GM06990 (cell line): ENCODE measurements at regions not wholly inside any gene's neighbourhood (a gene's known extent, or its start where the extent isn't known, plus 50 kb on each side); places are given as distances from the start of the nearest gene placed in this dataset.

ENCODE experiments used
- DNase-seq: peaks from one replicate; pipeline ENCODE4 v3.0.0-alpha.2; 2011; ENCODE audit not compliant: insufficient read length; ENCODE audit errors: extremely low read depth
- H3K27me3 ChIP-seq: replicated peaks from 2 replicates; pipeline ENCODE4 v1.6.0; 2011; ENCODE audit warnings: low read length; ENCODE audit not compliant: control insufficient read depth, insufficient read depth
- H3K36me3 ChIP-seq: 2 replicates; pipeline ENCODE4 v1.5.1; 2011; ENCODE audit warnings: low read length; ENCODE audit not compliant: control insufficient read depth, insufficient read depth
- H3K4me3 ChIP-seq: replicated peaks from 2 replicates; pipeline ENCODE4 v1.5.1; 2011; ENCODE audit warnings: low read depth, mild to moderate bottlenecking, control low read depth, low read length
- TF ChIP-seq, protein P1 (sequence below): IDR thresholded peaks from 2 replicates; pipeline ENCODE4 v1.5.1; 2011; ENCODE audit warnings: low read length, control low read depth, mild to moderate bottlenecking, inconsistent platforms; ENCODE audit not compliant: insufficient read depth, poor library complexity, severe bottlenecking

DNA sequence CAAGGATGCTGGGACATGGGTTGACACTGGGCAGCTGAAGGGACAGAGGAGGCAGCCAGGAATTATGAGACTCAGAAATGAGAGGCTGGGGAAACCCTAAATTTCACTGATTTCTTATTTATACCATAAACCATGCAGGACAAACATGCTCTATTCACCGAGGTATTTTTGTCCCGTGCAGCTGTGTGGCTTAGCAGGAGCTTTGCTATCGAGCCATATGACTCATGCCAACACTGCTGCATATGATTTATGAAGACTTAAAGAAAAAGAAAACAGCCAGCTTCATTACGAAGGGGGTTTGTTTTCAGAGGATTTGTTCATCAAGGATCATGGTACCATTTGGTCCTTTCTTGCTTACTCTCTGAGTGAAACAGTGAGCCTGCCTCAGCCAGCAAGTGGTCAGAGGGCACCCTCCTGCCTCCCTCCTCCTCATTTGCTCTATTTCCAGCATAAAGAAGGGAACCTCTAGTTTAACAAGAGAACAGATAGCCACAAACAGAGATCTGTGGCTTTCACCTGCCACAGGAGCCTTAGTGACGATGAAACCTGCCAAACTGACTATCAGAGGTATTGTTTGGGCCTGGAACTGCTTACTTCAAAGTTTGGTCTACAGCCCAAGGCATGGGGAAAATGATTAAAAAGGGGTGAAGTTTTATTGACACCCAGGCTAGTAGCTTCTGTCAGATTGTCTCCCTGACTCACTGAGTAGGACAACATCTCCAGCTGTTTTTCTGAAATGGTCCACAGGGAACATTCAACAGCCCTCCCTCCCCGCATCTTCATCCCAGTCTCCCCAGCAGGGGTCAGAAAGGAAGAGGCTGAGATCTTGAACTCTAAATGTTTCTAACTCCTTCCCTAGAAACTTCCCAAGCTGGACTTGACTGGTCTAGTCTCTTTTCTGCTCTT, 80.1 kb upstream of the MAML3 start:
- Histone ChIP-seq H3K4me3 (no peak overlapping the region), H3K27me3 (peaks cover 2% of the 10 kb centered on the region), H3K36me3 (no peaks in the 10 kb centered on the region)
- TF ChIP-seq, protein P1, sequence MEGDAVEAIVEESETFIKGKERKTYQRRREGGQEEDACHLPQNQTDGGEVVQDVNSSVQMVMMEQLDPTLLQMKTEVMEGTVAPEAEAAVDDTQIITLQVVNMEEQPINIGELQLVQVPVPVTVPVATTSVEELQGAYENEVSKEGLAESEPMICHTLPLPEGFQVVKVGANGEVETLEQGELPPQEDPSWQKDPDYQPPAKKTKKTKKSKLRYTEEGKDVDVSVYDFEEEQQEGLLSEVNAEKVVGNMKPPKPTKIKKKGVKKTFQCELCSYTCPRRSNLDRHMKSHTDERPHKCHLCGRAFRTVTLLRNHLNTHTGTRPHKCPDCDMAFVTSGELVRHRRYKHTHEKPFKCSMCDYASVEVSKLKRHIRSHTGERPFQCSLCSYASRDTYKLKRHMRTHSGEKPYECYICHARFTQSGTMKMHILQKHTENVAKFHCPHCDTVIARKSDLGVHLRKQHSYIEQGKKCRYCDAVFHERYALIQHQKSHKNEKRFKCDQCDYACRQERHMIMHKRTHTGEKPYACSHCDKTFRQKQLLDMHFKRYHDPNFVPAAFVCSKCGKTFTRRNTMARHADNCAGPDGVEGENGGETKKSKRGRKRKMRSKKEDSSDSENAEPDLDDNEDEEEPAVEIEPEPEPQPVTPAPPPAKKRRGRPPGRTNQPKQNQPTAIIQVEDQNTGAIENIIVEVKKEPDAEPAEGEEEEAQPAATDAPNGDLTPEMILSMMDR, result no peak
- no peak for DNase-seq

DNA sequence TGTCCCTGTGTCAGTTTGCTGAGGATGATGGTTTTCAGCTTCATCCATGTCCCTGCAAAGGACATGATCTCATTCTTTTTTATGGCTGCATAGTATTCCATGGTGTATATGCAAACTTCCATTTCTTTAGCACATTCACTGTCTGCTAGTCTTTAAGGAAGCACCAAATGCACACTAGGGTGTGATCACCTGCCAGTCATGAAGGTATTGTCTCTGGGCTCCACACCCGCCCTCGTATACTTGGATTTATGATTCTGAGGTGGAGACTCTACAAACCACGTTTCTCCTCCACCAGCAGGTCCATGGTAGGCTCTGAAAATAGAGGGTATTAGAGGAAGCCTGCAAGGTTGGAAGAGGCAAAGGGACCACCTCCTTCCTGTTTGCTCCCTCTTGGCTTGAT, 75.9 kb upstream of the MAML3 start:
- Histone ChIP-seq H3K36me3 (no peaks in the 10 kb centered on the region), H3K4me3 (no peak overlapping the region), H3K27me3 (no peaks in the 10 kb centered on the region)
- DNase-seq, result no peak
- TF ChIP-seq, protein P1, result no peak

DNA sequence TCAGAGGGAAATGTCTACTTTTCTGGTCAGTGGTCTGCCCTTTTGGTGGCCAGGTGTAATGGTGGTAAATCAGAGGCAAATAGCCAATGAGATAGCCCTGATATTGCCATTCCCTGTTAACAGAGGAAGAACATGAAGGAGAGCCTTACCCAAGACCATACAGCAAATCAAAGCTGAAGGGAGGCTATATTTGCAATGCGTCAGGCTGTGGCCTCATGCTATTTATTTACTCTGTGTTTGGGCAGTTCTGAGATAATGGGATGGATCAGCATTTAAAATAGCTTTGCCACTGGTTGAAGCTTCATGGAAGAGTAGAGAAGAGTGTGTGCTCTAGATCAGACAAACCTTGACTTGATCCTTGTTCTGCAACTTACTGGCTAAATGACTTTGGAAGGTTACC, 73.3 kb upstream of the MAML3 start:
- TF ChIP-seq, protein P1, result no peak
- DNase-seq, result no peak
- Histone ChIP-seq H3K4me3 (no peak overlapping the region), H3K36me3 (no peaks in the 10 kb centered on the region), H3K27me3 (no peaks in the 10 kb centered on the region)

DNA sequence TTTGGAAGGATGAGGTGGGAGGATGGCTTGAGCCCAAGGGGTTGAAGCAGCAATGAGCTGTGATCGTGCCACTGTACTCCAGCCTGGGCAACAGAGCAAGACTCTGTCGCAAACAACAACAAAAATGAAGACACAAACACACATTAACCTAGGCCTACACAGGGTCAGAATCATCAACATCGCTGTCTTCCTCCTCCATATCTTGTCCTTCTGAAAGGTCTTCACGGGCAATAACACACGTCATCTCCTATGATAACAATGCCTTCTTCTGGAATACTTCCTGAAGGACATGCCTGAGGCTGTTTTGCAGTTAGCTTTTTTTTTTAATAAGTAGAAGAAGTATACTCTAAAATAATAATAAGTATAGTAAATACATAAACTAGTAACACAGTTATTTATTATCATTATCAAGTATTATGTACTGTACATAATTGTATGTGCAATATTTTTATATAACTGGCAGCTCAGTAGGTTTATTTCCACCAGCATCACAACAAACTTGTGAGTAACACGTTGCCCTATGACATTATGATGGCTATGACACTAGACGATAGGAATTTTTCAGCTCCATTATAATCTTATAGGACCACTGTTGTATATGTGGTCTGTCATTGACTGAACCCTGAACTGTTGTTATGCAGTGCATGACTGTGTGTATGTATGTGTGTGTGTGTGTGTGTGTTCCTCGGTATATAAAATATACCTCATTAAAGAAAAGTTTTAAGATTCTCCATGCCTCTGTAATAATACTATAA, 69.2 kb upstream of the MAML3 start:
- DNase-seq, result no peak
- H3K36me3 ChIP-seq, result no peaks in the 10 kb centered on the region
- H3K4me3 ChIP-seq, result no peak overlapping the region
- peaks cover 2% of the 10 kb centered on the region for H3K27me3 ChIP-seq
- TF ChIP-seq, protein P1, result no peak

DNA sequence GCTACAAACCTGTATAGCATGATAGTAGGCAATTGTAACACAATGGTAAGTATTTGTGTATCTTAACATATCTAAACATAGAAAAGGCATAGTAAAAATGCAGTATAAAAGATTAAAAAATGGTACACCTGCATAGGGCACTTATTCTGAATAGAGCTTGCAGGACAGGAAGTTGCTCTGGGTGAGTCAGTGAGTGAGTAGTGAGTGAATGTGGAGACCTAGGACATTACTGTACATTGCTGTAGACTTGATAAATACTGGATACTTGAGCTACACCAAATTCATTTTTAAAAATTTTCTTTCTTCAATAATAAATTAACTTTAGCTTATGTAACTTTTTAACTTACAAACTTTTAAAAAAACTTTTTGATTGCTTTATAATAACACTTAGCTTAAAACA, 68.2 kb upstream of the MAML3 start:
- TF ChIP-seq, protein P1, result no peak
- DNase-seq, result no peak
- H3K4me3 ChIP-seq, result no peak overlapping the region
- H3K36me3 ChIP-seq, result no peaks in the 10 kb centered on the region
- peaks cover 2% of the 10 kb centered on the region for H3K27me3 ChIP-seq
